HEK293T (cell line): ENCODE measurements at regions not wholly inside any gene's neighbourhood (a gene's known extent, or its start where the extent isn't known, plus 50 kb on each side); places are given as distances from the start of the nearest gene placed in this dataset.

Experiments
- ELF4 ChIP-seq: fragments of 450-650 bp; IDR thresholded peaks from 2 replicates; pipeline ENCODE4 v1.6.1; 2017; ENCODE audit warnings: antibody characterized with exemption
- FOXK2 ChIP-seq: fragments of 450-650 bp; IDR thresholded peaks from 2 replicates; pipeline ENCODE4 v1.6.1; 2016; ENCODE audit warnings: mild to moderate bottlenecking

- TF ChIP-seq ELF4, result no peak
- TF ChIP-seq FOXK2, result no peak
Measured at GRCh38 chr5:153130296-153130695, 360.2 kb upstream of the GRIA1 start.
